Progenitor cell of endocrine pancreas (in vitro differentiated cells): ENCODE measurements at regions not wholly inside any gene's neighbourhood (a gene's known extent, or its start where the extent isn't known, plus 50 kb on each side); places are given as distances from the start of the nearest gene placed in this dataset.

Experiments
- DNase-seq: peaks from one replicate; pipeline ENCODE4 v3.0.0; 2021; ENCODE audit warnings: low spot score; ENCODE audit not compliant: unreplicated experiment
- H3K27ac Mint-ChIP-seq: 2 replicates; pipeline ENCODE4 v1.8.0; 2021; ENCODE audit warnings: mild to moderate bottlenecking, moderate library complexity, mixed read lengths
- H3K27me3 Mint-ChIP-seq: 2 replicates; pipeline ENCODE4 v1.8.0; 2021; ENCODE audit warnings: mixed read lengths
- H3K36me3 Mint-ChIP-seq: 2 replicates; pipeline ENCODE4 v1.8.0; 2022; ENCODE audit warnings: mixed read lengths; ENCODE audit not compliant: insufficient read depth
- H3K4me1 Mint-ChIP-seq: 2 replicates; pipeline ENCODE4 v1.8.0; 2021; ENCODE audit warnings: low read depth, mixed read lengths
- H3K4me3 Mint-ChIP-seq: 2 replicates; pipeline ENCODE4 v1.8.0; 2021; ENCODE audit warnings: low read depth, mild to moderate bottlenecking, moderate library complexity, mixed read lengths
- H3K9me3 Mint-ChIP-seq: 2 replicates; pipeline ENCODE4 v1.8.0; 2021; ENCODE audit warnings: low read depth, mixed read lengths
- CTCF ChIP-seq: fragments of 200-600 bp; sonication (generic); IDR thresholded peaks from one replicate; pipeline ENCODE4 v1.5.0; 2021; ENCODE audit warnings: antibody characterized with exemption, mild to moderate bottlenecking; ENCODE audit not compliant: unreplicated experiment

- peak; percentile 4 for DNase-seq
These were observed 243.3 kb upstream of the B3GAT1 start for GRCh38 chr11:134655189-134655989.

GRCh38 chr11:134654161-134654915, 242.3 kb upstream of the B3GAT1 start:
- no peaks in the 10 kb centered on the region for H3K36me3 Mint-ChIP-seq
- TF ChIP-seq CTCF, result no peak
- no peak for DNase-seq
- H3K9me3 Mint-ChIP-seq, result no peaks in the 10 kb centered on the region
- no peak overlapping the region for H3K4me3 Mint-ChIP-seq
- no peaks in the 10 kb centered on the region for H3K4me1 Mint-ChIP-seq
- H3K27me3 Mint-ChIP-seq, result peaks cover 17% of the 10 kb centered on the region
- no peak overlapping the region for H3K27ac Mint-ChIP-seq

More at GRCh38 chr11:134655189-134655989, 243.3 kb upstream of the B3GAT1 start:
- no peak for TF ChIP-seq CTCF
- Mint-ChIP-seq H3K27me3 (peaks cover 22% of the 10 kb centered on the region), H3K4me1 (no peaks in the 10 kb centered on the region), H3K27ac (no peak overlapping the region), H3K9me3 (no peaks in the 10 kb centered on the region), H3K36me3 (no peaks in the 10 kb centered on the region), H3K4me3 (no peak overlapping the region)

- Mint-ChIP-seq H3K4me3 (no peak overlapping the region), H3K27me3 (peaks cover 27% of the 10 kb centered on the region), H3K27ac (no peak overlapping the region), H3K36me3 (no peaks in the 10 kb centered on the region), H3K4me1 (no peaks in the 10 kb centered on the region), H3K9me3 (no peaks in the 10 kb centered on the region)
- no peak for DNase-seq
- TF ChIP-seq CTCF, result no peak
These were observed 240.7 kb upstream of the B3GAT1 start for GRCh38 chr11:134652586-134653255.

GRCh38 chr11:134647066-134647743, 235.2 kb upstream of the B3GAT1 start:
- no peaks in the 10 kb centered on the region for H3K4me1 Mint-ChIP-seq
- H3K27me3 Mint-ChIP-seq, result peaks cover 49% of the 10 kb centered on the region
- H3K9me3 Mint-ChIP-seq, result no peaks in the 10 kb centered on the region
- TF ChIP-seq CTCF, result no peak
- no peak overlapping the region for H3K27ac Mint-ChIP-seq
- H3K36me3 Mint-ChIP-seq, result no peaks in the 10 kb centered on the region
- no peak overlapping the region for H3K4me3 Mint-ChIP-seq
- DNase-seq, result no peak

GRCh38 chr11:134646561-134646960, 234.5 kb upstream of the B3GAT1 start:
- DNase-seq, result no peak
- Mint-ChIP-seq H3K9me3 (no peaks in the 10 kb centered on the region), H3K27me3 (peaks cover 55% of the 10 kb centered on the region), H3K27ac (no peak overlapping the region), H3K36me3 (no peaks in the 10 kb centered on the region), H3K4me1 (no peaks in the 10 kb centered on the region), H3K4me3 (no peak overlapping the region)
- no peak for TF ChIP-seq CTCF
